ACC112 (cell line): ENCODE measurements at regions not wholly inside any gene's neighbourhood (a gene's known extent, or its start where the extent isn't known, plus 50 kb on each side); places are given as distances from the start of the nearest gene placed in this dataset.
"Not testable (repeated sequence)": the region's sequence is repeated elsewhere in the genome, so short reads cannot be mapped to it uniquely, and the experiment has no call there.

Experiments used
- H2AFZ ChIP-seq: fragments of 200-600 bp; sonication (generic); one replicate; pipeline ENCODE4 v1.6.0; 2017; ENCODE audit warnings: antibody characterized with exemption, low read length; ENCODE audit not compliant: unreplicated experiment
- H3K27ac ChIP-seq: fragments of 200-600 bp; sonication (generic); 2 replicates; pipeline ENCODE4 v1.5.1; 2014; ENCODE audit warnings: low read depth, mild to moderate bottlenecking, antibody characterized with exemption, low read length, moderate library complexity
- H3K27me3 ChIP-seq: fragments of 200-600 bp; sonication (generic); 2 replicates; pipeline ENCODE4 v1.6.1; 2014; ENCODE audit warnings: mild to moderate bottlenecking, antibody characterized with exemption, low read length, moderate library complexity, mixed read lengths; ENCODE audit not compliant: insufficient read depth
- H3K36me3 ChIP-seq: fragments of 200-600 bp; sonication (generic); 2 replicates; pipeline ENCODE4 v1.6.1; 2016; ENCODE audit warnings: mild to moderate bottlenecking, antibody characterized with exemption, low read length, moderate library complexity, mixed read lengths; ENCODE audit not compliant: insufficient read depth
- H3K4me1 ChIP-seq: fragments of 200-600 bp; sonication (generic); one replicate; pipeline ENCODE4 v1.6.1; 2016; ENCODE audit warnings: low read length, mixed read lengths; ENCODE audit not compliant: insufficient read depth, unreplicated experiment, control insufficient read depth
- H3K4me3 ChIP-seq: fragments of 200-600 bp; sonication (generic); 2 replicates; pipeline ENCODE4 v1.5.1; 2014; ENCODE audit warnings: mild to moderate bottlenecking, low read depth, low read length
- H3K79me2 ChIP-seq: fragments of 200-600 bp; sonication (generic); one replicate; pipeline ENCODE4 v1.6.0; 2016; ENCODE audit warnings: low read length; ENCODE audit not compliant: control insufficient read depth, unreplicated experiment, insufficient read depth

- Histone ChIP-seq H2AFZ (no peak overlapping the region), H3K27ac (no peak overlapping the region), H3K79me2 (no peaks in the 10 kb centered on the region), H3K36me3 (no peaks in the 10 kb centered on the region), H3K4me1 (no peaks in the 10 kb centered on the region), H3K4me3 (no peak overlapping the region), H3K27me3 (no peaks in the 10 kb centered on the region)
Measured at GRCh38 chr7:119028736-119029135, 804.2 kb downstream of the ANKRD7 start.

- H2AFZ ChIP-seq, H3K4me3 ChIP-seq, H3K27ac ChIP-seq, H3K79me2 ChIP-seq, H3K36me3 ChIP-seq, H3K4me1 ChIP-seq, H3K27me3 ChIP-seq: not testable (repeated sequence)
Measured at GRCh38 chr7:119032136-119032535, 807.6 kb downstream of the ANKRD7 start.

DNA sequence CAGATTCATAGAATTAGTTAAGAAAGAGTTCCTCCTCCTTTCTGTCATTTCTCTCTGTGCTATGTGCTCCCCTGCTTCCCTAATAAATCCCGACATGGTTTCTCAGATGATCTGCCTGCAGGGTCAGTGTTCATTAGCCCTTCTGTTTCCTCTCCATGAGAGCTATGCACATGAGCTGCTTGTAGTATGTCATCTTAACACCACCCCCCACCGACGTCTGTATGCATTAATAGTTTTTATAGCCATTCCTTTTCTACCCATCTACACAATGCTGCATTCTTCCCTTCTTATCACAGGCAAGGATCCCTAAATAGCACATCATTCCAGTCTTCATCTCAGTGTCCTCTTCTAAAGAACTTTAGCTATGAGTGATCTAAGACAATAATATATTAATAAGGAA lies 809.1 kb downstream of the ANKRD7 start:
- Histone ChIP-seq H3K4me3 (no peak overlapping the region), H2AFZ (no peak overlapping the region), H3K4me1 (no peaks in the 10 kb centered on the region), H3K27me3 (no peaks in the 10 kb centered on the region), H3K36me3 (no peaks in the 10 kb centered on the region), H3K79me2 (no peaks in the 10 kb centered on the region), H3K27ac (no peak overlapping the region)

GRCh38 chr7:119037941-119038340 lies 813.4 kb downstream of the ANKRD7 start:
- H3K27ac ChIP-seq, result no peak overlapping the region
- H3K4me3 ChIP-seq, result no peak overlapping the region
- H3K79me2 ChIP-seq, result no peaks in the 10 kb centered on the region
- no peaks in the 10 kb centered on the region for H3K4me1 ChIP-seq
- H3K27me3 ChIP-seq, result no peaks in the 10 kb centered on the region
- H2AFZ ChIP-seq, result no peak overlapping the region
- H3K36me3 ChIP-seq, result no peaks in the 10 kb centered on the region

GRCh38 chr7:119046068-119046467 lies 821.6 kb downstream of the ANKRD7 start:
- Histone ChIP-seq H3K4me1 (no peaks in the 10 kb centered on the region), H3K36me3 (no peaks in the 10 kb centered on the region)

GRCh38 chr7:119065966-119066365 lies 841.5 kb downstream of the ANKRD7 start:
- no peaks in the 10 kb centered on the region for H3K36me3 ChIP-seq
- no peaks in the 10 kb centered on the region for H3K27me3 ChIP-seq
- H2AFZ ChIP-seq, result no peak overlapping the region

More at GRCh38 chr7:119046068-119046467, 821.6 kb downstream of the ANKRD7 start:
- H3K79me2 ChIP-seq, result no peaks in the 10 kb centered on the region
- H2AFZ ChIP-seq, result no peak overlapping the region
- H3K27me3 ChIP-seq, result no peaks in the 10 kb centered on the region
- no peak overlapping the region for H3K27ac ChIP-seq
- H3K4me3 ChIP-seq, result no peak overlapping the region

DNA sequence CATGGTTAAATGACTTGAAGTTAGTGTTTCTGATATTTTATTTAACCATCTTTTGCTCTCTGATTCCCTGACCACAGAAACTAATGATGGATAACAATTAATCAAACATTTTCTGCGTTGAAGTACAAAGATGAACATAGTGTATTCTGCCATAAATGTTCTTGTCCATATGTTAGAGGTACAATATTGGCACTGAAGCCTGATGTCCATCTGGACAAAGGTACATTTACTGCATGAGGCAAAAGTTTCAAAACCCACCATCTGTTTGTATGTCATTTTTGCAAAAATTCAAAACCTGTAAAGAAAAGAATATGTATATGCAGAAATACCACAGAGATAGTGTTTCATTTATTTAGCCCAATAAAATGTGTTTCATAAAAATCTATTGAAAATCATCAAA lies 861.5 kb downstream of the ANKRD7 start:
- H3K79me2 ChIP-seq, result no peaks in the 10 kb centered on the region
- no peaks in the 10 kb centered on the region for H3K4me1 ChIP-seq
- no peaks in the 10 kb centered on the region for H3K36me3 ChIP-seq
- H3K27ac ChIP-seq, result no peak overlapping the region
- H3K4me3 ChIP-seq, result no peak overlapping the region
- no peak overlapping the region for H2AFZ ChIP-seq
- no peaks in the 10 kb centered on the region for H3K27me3 ChIP-seq

More at GRCh38 chr7:119065966-119066365, 841.5 kb downstream of the ANKRD7 start:
- no peak overlapping the region for H3K27ac ChIP-seq
- no peaks in the 10 kb centered on the region for H3K79me2 ChIP-seq
- no peak overlapping the region for H3K4me3 ChIP-seq
- H3K4me1 ChIP-seq, result no peaks in the 10 kb centered on the region

DNA sequence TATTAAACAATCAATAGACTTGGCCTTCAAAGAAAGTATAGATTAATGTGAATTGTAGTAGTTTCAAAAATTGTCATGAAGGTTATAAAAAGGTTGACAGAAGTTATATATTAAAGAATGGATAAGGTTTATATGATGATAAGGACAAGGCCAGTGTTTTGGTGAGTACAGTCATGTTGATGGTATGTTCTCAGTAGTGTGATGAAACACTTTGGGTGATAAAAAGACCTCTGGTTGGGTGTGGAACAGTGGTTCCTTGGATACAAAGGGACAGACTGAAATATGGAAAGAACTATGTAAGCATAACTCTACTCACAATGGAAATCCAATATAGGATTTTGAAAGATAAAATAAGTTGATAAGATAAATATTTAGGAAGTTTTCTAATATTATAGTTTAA lies 866.3 kb downstream of the ANKRD7 start:
- H3K27me3 ChIP-seq, result no peaks in the 10 kb centered on the region
- no peak overlapping the region for H2AFZ ChIP-seq
- no peaks in the 10 kb centered on the region for H3K36me3 ChIP-seq

DNA sequence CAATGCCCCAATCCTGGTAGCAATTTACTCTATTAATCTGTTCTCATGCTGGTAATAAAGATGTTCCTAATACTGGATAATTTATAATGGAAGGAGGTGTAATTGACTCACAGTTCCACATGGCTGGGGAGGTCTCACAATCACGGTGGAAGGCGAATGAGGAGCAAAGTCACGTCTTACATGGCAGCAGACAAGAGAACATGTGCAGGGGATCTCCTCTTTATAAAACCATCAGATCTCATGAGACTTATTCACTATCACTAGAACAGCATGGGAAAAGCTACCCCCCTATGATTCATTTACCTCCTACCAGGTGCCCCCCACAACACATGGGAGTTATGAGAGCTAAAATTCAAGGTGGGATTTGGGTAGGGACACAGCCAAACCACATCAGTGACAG lies 872.2 kb downstream of the ANKRD7 start:
- H3K36me3 ChIP-seq, result no peaks in the 10 kb centered on the region
- H3K79me2 ChIP-seq, result no peaks in the 10 kb centered on the region
- no peaks in the 10 kb centered on the region for H3K4me1 ChIP-seq
- no peak overlapping the region for H3K4me3 ChIP-seq
- no peak overlapping the region for H2AFZ ChIP-seq
- H3K27ac ChIP-seq, result no peak overlapping the region
- H3K27me3 ChIP-seq, result no peaks in the 10 kb centered on the region

More for the DNA sequence above, 866.3 kb downstream of the ANKRD7 start:
- Histone ChIP-seq H3K4me3 (no peak overlapping the region), H3K4me1 (no peaks in the 10 kb centered on the region), H3K79me2 (no peaks in the 10 kb centered on the region), H3K27ac (no peak overlapping the region)

DNA sequence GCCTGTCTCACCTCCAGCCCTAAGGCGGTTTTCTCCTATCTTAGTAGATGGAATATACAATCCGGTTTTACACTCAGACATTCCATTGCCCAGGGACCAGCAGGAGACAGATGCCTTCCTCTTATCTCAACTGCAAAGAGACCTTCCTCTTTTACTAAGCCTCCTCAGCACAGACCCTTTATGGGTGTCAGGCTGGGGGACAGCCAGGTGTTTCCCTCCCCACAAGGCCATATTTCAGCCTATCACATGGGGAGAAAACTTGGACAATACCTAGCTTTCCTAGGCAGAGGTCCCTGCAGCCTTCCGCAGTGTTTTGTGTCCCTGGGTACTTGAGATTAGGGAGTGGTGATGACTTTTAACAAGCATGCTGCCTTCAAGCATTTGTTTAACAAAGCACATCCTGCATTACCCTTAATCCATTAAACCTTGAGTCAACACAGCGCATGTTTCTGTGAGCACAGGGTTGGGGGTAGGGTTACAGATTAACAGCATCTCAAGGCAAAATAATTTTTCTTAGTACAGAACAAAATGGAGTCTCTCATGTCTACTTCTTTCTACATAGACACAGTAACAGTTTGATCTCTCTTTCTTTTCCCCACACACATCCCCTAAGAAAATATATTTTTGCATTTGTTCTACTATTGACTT lies 876.2 kb downstream of the ANKRD7 start:
- not testable (repeated sequence) for H3K4me3 ChIP-seq, H2AFZ ChIP-seq, H3K79me2 ChIP-seq, H3K27me3 ChIP-seq, H3K36me3 ChIP-seq, H3K27ac ChIP-seq, H3K4me1 ChIP-seq

GRCh38 chr7:119102291-119102690 lies 877.8 kb downstream of the ANKRD7 start:
- Histone ChIP-seq H3K27ac (no peak overlapping the region), H3K4me3 (no peak overlapping the region), H3K36me3 (no peaks in the 10 kb centered on the region), H2AFZ (no peak overlapping the region), H3K79me2 (no peaks in the 10 kb centered on the region), H3K4me1 (no peaks in the 10 kb centered on the region), H3K27me3 (no peaks in the 10 kb centered on the region)
